ENCODE measurements at regions not wholly inside any gene's neighbourhood (a gene's known extent, or its start where the extent isn't known, plus 50 kb on each side); places are given as distances from the start of the nearest gene placed in this dataset.

GRCh38 chr15:69597061-69597592 lies 144.5 kb downstream of the RPLP1 start:
- no peak for DNase-seq (ENCODE audit: low spot score in 2 of 2)

GRCh38 chr15:69599271-69599670 lies 146.7 kb downstream of the RPLP1 start:
- Histone ChIP-seq H3K4me3 (no peak overlapping the region), H3K36me3 (no peaks in the 10 kb centered on the region), H3K27ac (no peak overlapping the region), H3K4me1 (peaks cover 0 to 26% (median 21%) of the 10 kb centered on the region in 4 donors), H3K27me3 (no peaks in the 10 kb centered on the region), H3K9me3 (no peaks in the 10 kb centered on the region)
- TF ChIP-seq EP300 (IDR thresholded peaks at IDR 0.05) = no peak
- TF ChIP-seq CTCF (IDR thresholded peaks at IDR 0.05) = no peak
- no peak for TF ChIP-seq POLR2A (IDR thresholded peaks at IDR 0.05)
- WGBS, 2 donors = 92% methylated on average over 5 of the region's 5 CpGs
- DNase-seq (ENCODE audit: low spot score in 2 of 2) = no peak

More at GRCh38 chr15:69597061-69597592, 144.5 kb downstream of the RPLP1 start:
- Histone ChIP-seq H3K27me3 (no peaks in the 10 kb centered on the region), H3K4me1 (peaks cover 0 to 37% (median 25%) of the 10 kb centered on the region in 4 donors), H3K9me3 (no peaks in the 10 kb centered on the region), H3K27ac (no peak overlapping the region), H3K4me3 (no peak overlapping the region), H3K36me3 (no peaks in the 10 kb centered on the region)
- WGBS, 2 donors = 91 to 95% methylated on average over 4 of the region's 4 CpGs
- TF ChIP-seq EP300 (IDR thresholded peaks at IDR 0.05) (no peak), CTCF (IDR thresholded peaks at IDR 0.05) (no peak), POLR2A (IDR thresholded peaks at IDR 0.05) (no peak)

GRCh38 chr15:69600556-69601085 lies 148.0 kb downstream of the RPLP1 start:
- DNase-seq (ENCODE audit: low spot score in 2 of 2) = no peak
- Histone ChIP-seq H3K27me3 (no peaks in the 10 kb centered on the region), H3K36me3 (no peaks in the 10 kb centered on the region), H3K4me3 (no peak overlapping the region), H3K4me1 (peaks cover 0 to 12% (median 8%) of the 10 kb centered on the region in 4 donors), H3K27ac (no peak overlapping the region), H3K9me3 (no peaks in the 10 kb centered on the region)
- WGBS, 2 donors = 80 to 95% methylated on average over 3 of the region's 3 CpGs
- TF ChIP-seq POLR2A (IDR thresholded peaks at IDR 0.05) (no peak), EP300 (IDR thresholded peaks at IDR 0.05) (no peak), CTCF (IDR thresholded peaks at IDR 0.05) (no peak)

GRCh38 chr15:69601711-69602504 lies 149.3 kb downstream of the RPLP1 start:
- H3K27me3 ChIP-seq = no peaks in the 10 kb centered on the region
- no peak for DNase-seq (ENCODE audit: low spot score in 2 of 2)
- H3K4me1 ChIP-seq = peaks cover 0 to 5% (median 0%) of the 10 kb centered on the region in 4 donors
- no peak overlapping the region for H3K27ac ChIP-seq
- H3K9me3 ChIP-seq = no peaks in the 10 kb centered on the region
- TF ChIP-seq CTCF (IDR thresholded peaks at IDR 0.05) (no peak), EP300 (IDR thresholded peaks at IDR 0.05) (no peak), POLR2A (IDR thresholded peaks at IDR 0.05) (no peak)
- H3K4me3 ChIP-seq = no peak overlapping the region
- WGBS, 2 donors = 82 to 88% methylated on average over 7 of the region's 7 CpGs
- no peaks in the 10 kb centered on the region for H3K36me3 ChIP-seq

GRCh38 chr15:69602921-69603320 lies 150.3 kb downstream of the RPLP1 start:
- Histone ChIP-seq H3K27me3 (no peaks in the 10 kb centered on the region), H3K9me3 (no peaks in the 10 kb centered on the region), H3K4me1 (peaks cover 0 to 7% (median 0%) of the 10 kb centered on the region in 4 donors), H3K27ac (no peak overlapping the region), H3K4me3 (no peak overlapping the region), H3K36me3 (no peaks in the 10 kb centered on the region)
- TF ChIP-seq CTCF (IDR thresholded peaks at IDR 0.05) (no peak), EP300 (IDR thresholded peaks at IDR 0.05) (no peak), POLR2A (IDR thresholded peaks at IDR 0.05) (no peak)
- WGBS, 2 donors = 76 to 79% methylated on average over 4 of the region's 4 CpGs
- DNase-seq (ENCODE audit: low spot score in 2 of 2) = no peak

Data from tibial nerve (tissue), 4 donors.